ENCODE measurements at regions not wholly inside any gene's neighbourhood (a gene's known extent, or its start where the extent isn't known, plus 50 kb on each side); places are given as distances from the start of the nearest gene placed in this dataset.

GRCh38 chr11:15544353-15544752, 429.6 kb downstream of the INSC start:
- DNase-seq: no peak

- DNase-seq: no peak
These were observed 433.0 kb downstream of the INSC start for GRCh38 chr11:15547685-15548084.

- no peak for DNase-seq
These were observed 437.5 kb downstream of the INSC start for GRCh38 chr11:15551901-15552851.

- DNase-seq: no peak
These were observed 440.4 kb downstream of the INSC start for GRCh38 chr11:15555161-15555560.

GRCh38 chr11:15557457-15558230, 442.9 kb downstream of the INSC start:
- no peak for DNase-seq

- DNase-seq: no peak
These were observed 443.9 kb downstream of the INSC start for GRCh38 chr11:15558513-15559181.

GRCh38 chr11:15560689-15561467, 446.2 kb downstream of the INSC start:
- no peak for DNase-seq

- DNase-seq: no peak
These were observed 447.5 kb downstream of the INSC start for GRCh38 chr11:15562230-15562629.

GRCh38 chr11:15563054-15563453, 448.3 kb downstream of the INSC start:
- DNase-seq: no peak

GRCh38 chr11:15565880-15566279, 451.2 kb downstream of the INSC start:
- DNase-seq: no peak

GRCh38 chr11:15568440-15568839, 453.7 kb downstream of the INSC start:
- DNase-seq: no peak

- DNase-seq: peak in 1 of 2 experiments; percentile 3
These were observed 454.7 kb downstream of the INSC start for GRCh38 chr11:15569305-15570025.

GRCh38 chr11:15575409-15575808, 460.7 kb downstream of the INSC start:
- DNase-seq: no peak

- no peak for DNase-seq
These were observed 462.0 kb downstream of the INSC start for GRCh38 chr11:15576769-15577168.

GRCh38 chr11:15577519-15577918, 462.8 kb downstream of the INSC start:
- DNase-seq: no peak

- no peak for DNase-seq
These were observed 464.7 kb downstream of the INSC start for GRCh38 chr11:15579287-15580001.

GRCh38 chr11:15580056-15580774, 465.5 kb downstream of the INSC start:
- no peak for DNase-seq

- no peak for DNase-seq
These were observed 466.0 kb downstream of the INSC start for GRCh38 chr11:15580775-15581095.

- DNase-seq: no peak
These were observed 469.4 kb downstream of the INSC start for GRCh38 chr11:15584158-15584557.

- DNase-seq: no peak
These were observed 471.0 kb downstream of the INSC start for GRCh38 chr11:15585602-15586331.

Data from NCI-H446 (cell line).